Keratinocyte (primary cell): ENCODE measurements at regions not wholly inside any gene's neighbourhood (a gene's known extent, or its start where the extent isn't known, plus 50 kb on each side); places are given as distances from the start of the nearest gene placed in this dataset.

Experiments used
- DNase-seq: peaks from one replicate; pipeline ENCODE4 v3.0.0-alpha.2; 2011; ENCODE audit warnings: low read depth, missing footprints, low spot score
- FAIRE-seq: peaks from 2 replicates; lab custom pipeline; 2011; peaks lifted over from hg19 to GRCh38; lab: Jason Lieb, UNC
- H2AFZ ChIP-seq: 2 replicates; pipeline ENCODE4 v1.6.0; 2012; ENCODE audit warnings: low read length, control low read depth, inconsistent platforms; ENCODE audit not compliant: control insufficient read depth
- H3K27ac ChIP-seq: 2 replicates; pipeline ENCODE4 v1.5.1; 2011; ENCODE audit warnings: low read length; ENCODE audit not compliant: control insufficient read depth, insufficient read depth
- H3K27me3 ChIP-seq: 3 replicates; pipeline ENCODE4 v1.6.0; 2011; ENCODE audit warnings: low read length; ENCODE audit not compliant: control insufficient read depth, insufficient read depth; ENCODE audit errors: extremely low read depth
- H3K36me3 ChIP-seq, 2 experiments: 2 replicates in 1 of 2; 3 replicates in 1 of 2; pipeline ENCODE4 v1.5.1; 2011; ENCODE audit warnings: low read length in 2 of 2, mild to moderate bottlenecking in 1 of 2; ENCODE audit not compliant: control insufficient read depth in 2 of 2, insufficient read depth in 2 of 2; ENCODE audit errors: extremely low read depth in 1 of 2
- H3K4me1 ChIP-seq: 3 replicates; pipeline ENCODE4 v1.5.1; 2011; ENCODE audit warnings: low read length; ENCODE audit not compliant: control insufficient read depth, insufficient read depth; ENCODE audit errors: extremely low read depth
- H3K4me2 ChIP-seq: 3 replicates; pipeline ENCODE4 v1.6.0; 2011; ENCODE audit warnings: low read depth, low read length; ENCODE audit not compliant: control insufficient read depth, insufficient read depth; ENCODE audit errors: extremely low read depth
- H3K4me3 ChIP-seq, 3 experiments: fragments of 200-600 bp in 1 of 3; sonication (generic) in 1 of 3; 2 replicates in 2 of 3; 3 replicates in 1 of 3; pipeline ENCODE4 v1.5.1; 2011 to 2016; ENCODE audit warnings: low read length in 3 of 3, mild to moderate bottlenecking in 3 of 3, control low read depth in 2 of 3, inconsistent platforms in 1 of 3, low read depth in 1 of 3, mixed read lengths in 1 of 3, mixed run types in 1 of 3, moderate library complexity in 1 of 3; ENCODE audit not compliant: control insufficient read depth in 2 of 3, insufficient read depth in 2 of 3; ENCODE audit errors: extremely low read depth in 1 of 3
- H3K79me2 ChIP-seq: 2 replicates; pipeline ENCODE4 v1.6.0; 2012; ENCODE audit warnings: low read length; ENCODE audit not compliant: control insufficient read depth, insufficient read depth
- H3K9ac ChIP-seq: 3 replicates; pipeline ENCODE4 v1.6.0; 2011; ENCODE audit warnings: low read length; ENCODE audit not compliant: control insufficient read depth, insufficient read depth; ENCODE audit errors: extremely low read depth
- H3K9me1 ChIP-seq: 3 replicates; pipeline ENCODE4 v1.6.0; 2011; ENCODE audit warnings: low read length; ENCODE audit not compliant: control insufficient read depth, insufficient read depth; ENCODE audit errors: extremely low read depth
- H3K9me3 ChIP-seq: 2 replicates; pipeline ENCODE4 v1.5.1; 2012; ENCODE audit warnings: low read depth, low read length; ENCODE audit not compliant: control insufficient read depth
- H4K20me1 ChIP-seq: 3 replicates; pipeline ENCODE4 v1.6.0; 2011; ENCODE audit warnings: low read length; ENCODE audit not compliant: control insufficient read depth, insufficient read depth; ENCODE audit errors: extremely low read depth
- CTCF ChIP-seq, 3 experiments: IDR thresholded peaks in 1 of 3; conservative IDR thresholded peaks in 1 of 3; optimal IDR thresholded peaks in 1 of 3; 2 replicates in 2 of 3; 3 replicates in 1 of 3; pipeline versions ENCODE3 to v1.5.1; 2011; ENCODE audit warnings: low read length in 3 of 3, mild to moderate bottlenecking in 3 of 3, moderate library complexity in 2 of 3, control low read depth in 1 of 3, inconsistent platforms in 1 of 3; ENCODE audit not compliant: insufficient read depth in 2 of 3; ENCODE audit errors: extremely low read depth in 1 of 3
- EZH2 ChIP-seq: IDR thresholded peaks from one replicate; pipeline ENCODE4 v1.6.1; 2012; ENCODE audit warnings: inconsistent platforms, mild to moderate bottlenecking, low read length, moderate library complexity
- dilution Hi-C: fragments of 300-500 bp; cut with MboI; formaldehyde crosslinking; loops from one replicate; pipeline ENCODE4 v1.7.0; 2020; ENCODE audit warnings: low sequenced_read_pairs; ENCODE audit not compliant: extremely low pct_ligation_motif_present

GRCh38 chr16:80480664-80481063, 60.1 kb upstream of the DYNLRB2 start:
- dilution Hi-C loops: no loop called here
- Histone ChIP-seq H4K20me1 (no peaks in the 10 kb centered on the region), H3K4me3 (no peak overlapping the region), H3K27ac (no peak overlapping the region), H3K9me1 (no peaks in the 10 kb centered on the region), H3K9ac (no peak overlapping the region), H3K79me2 (no peaks in the 10 kb centered on the region), H3K4me1 (no peaks in the 10 kb centered on the region), H3K36me3 (no peaks in the 10 kb centered on the region), H3K9me3 (no peaks in the 10 kb centered on the region), H2AFZ (no peak overlapping the region), H3K27me3 (peaks cover 4% of the 10 kb centered on the region), H3K4me2 (no peak overlapping the region)
- FAIRE-seq: no peak
- DNase-seq: no peak
- no peak for TF ChIP-seq CTCF (optimal IDR thresholded peaks at IDR 0.05 in 1 of 3, IDR thresholded peaks at IDR 0.05 in 1 of 3, conservative IDR thresholded peaks at IDR 0.05 in 1 of 3; ENCODE audit: extremely low read depth in 1 of 3, insufficient read depth in 2 of 3, low read length in 3 of 3)
- no peak for TF ChIP-seq EZH2

DNA sequence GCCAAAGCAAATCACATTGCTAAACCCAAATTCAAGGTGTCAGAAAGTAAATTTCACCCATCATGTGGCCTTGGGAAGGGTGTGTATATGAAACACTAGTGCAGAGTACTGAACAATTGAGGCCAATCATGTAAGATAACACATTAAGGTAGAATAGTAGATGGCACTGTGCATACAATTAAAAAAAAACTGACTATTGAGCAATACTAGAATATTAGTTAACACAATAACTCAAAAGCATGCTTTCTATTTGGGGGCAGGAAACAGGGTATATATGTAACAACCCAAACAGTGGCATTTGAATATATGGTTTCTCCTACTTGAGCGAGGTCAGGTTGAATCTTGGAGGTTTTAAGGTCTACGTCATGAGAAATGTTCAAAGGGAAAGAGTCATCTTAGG, 63.0 kb upstream of the DYNLRB2 start:
- H3K27ac ChIP-seq: no peak overlapping the region
- H2AFZ ChIP-seq: no peak overlapping the region
- no peaks in the 10 kb centered on the region for H3K36me3 ChIP-seq
- no peak overlapping the region for H3K4me3 ChIP-seq
- no peaks in the 10 kb centered on the region for H3K79me2 ChIP-seq
- H3K9ac ChIP-seq: no peak overlapping the region
- H3K4me1 ChIP-seq: no peaks in the 10 kb centered on the region
- no peaks in the 10 kb centered on the region for H4K20me1 ChIP-seq
- H3K9me3 ChIP-seq: no peaks in the 10 kb centered on the region
- peaks cover 4% of the 10 kb centered on the region for H3K27me3 ChIP-seq
- dilution Hi-C loops: no loop called here
- H3K9me1 ChIP-seq: no peaks in the 10 kb centered on the region
- no peak overlapping the region for H3K4me2 ChIP-seq
- no peak for FAIRE-seq
- no peak for DNase-seq
- TF ChIP-seq CTCF (optimal IDR thresholded peaks at IDR 0.05 in 1 of 3, IDR thresholded peaks at IDR 0.05 in 1 of 3, conservative IDR thresholded peaks at IDR 0.05 in 1 of 3; ENCODE audit: extremely low read depth in 1 of 3, insufficient read depth in 2 of 3, low read length in 3 of 3): no peak
- no peak for TF ChIP-seq EZH2
